ENCODE measurements at regions not wholly inside any gene's neighbourhood (a gene's known extent, or its start where the extent isn't known, plus 50 kb on each side); places are given as distances from the start of the nearest gene placed in this dataset.
"Not testable (repeated sequence)": the region's sequence is repeated elsewhere in the genome, so short reads cannot be mapped to it uniquely, and the experiment has no call there.

- TF ChIP-seq Cebpa-rat (IDR thresholded peaks at IDR 0.05): no peak
- peaks cover 44% of the 10 kb centered on the region for H3K27me3 ChIP-seq
- H3K4me2 ChIP-seq: no peak overlapping the region
- no peaks in the 10 kb centered on the region for H3K4me1 ChIP-seq
- no peaks in the 10 kb centered on the region for H3K36me3 ChIP-seq
- no peak overlapping the region for H3K9ac ChIP-seq
- no peaks in the 10 kb centered on the region for H3K9me3 ChIP-seq
- H4K20me1 ChIP-seq: no peaks in the 10 kb centered on the region
- H3K4me3 ChIP-seq: no peak overlapping the region
- no peak overlapping the region for H3K27ac ChIP-seq
These were observed 469.7 kb upstream of the FGF16 start for GRCh38 chrX:76977452-76977851.

- H3K27ac ChIP-seq: no peak overlapping the region
- no peak overlapping the region for H3K4me3 ChIP-seq
- H3K27me3 ChIP-seq: peaks cover 6% of the 10 kb centered on the region
- H3K9me3 ChIP-seq: 0 out of 2 replicates have a peak, but pooled peaks cover 15% of the 10 kb centered on the region
- H3K36me3 ChIP-seq: no peaks in the 10 kb centered on the region
- H3K4me2 ChIP-seq: no peak overlapping the region
- H4K20me1 ChIP-seq: no peaks in the 10 kb centered on the region
- H3K4me1 ChIP-seq: no peaks in the 10 kb centered on the region
- TF ChIP-seq Cebpa-rat (IDR thresholded peaks at IDR 0.05): no peak
- no peak overlapping the region for H3K9ac ChIP-seq
These were observed 459.8 kb upstream of the FGF16 start for GRCh38 chrX:76987381-76987780.

- peaks cover 8% of the 10 kb centered on the region; the same call in 1 of the 2 replicates for H3K27me3 ChIP-seq
- no peak for TF ChIP-seq Cebpa-rat (IDR thresholded peaks at IDR 0.05)
These were observed 450.5 kb upstream of the FGF16 start for GRCh38 chrX:76996641-76997040.

GRCh38 chrX:77003530-77003929, 443.7 kb upstream of the FGF16 start:
- H3K4me2 ChIP-seq: no peak overlapping the region
- peaks cover 57% of the 10 kb centered on the region for H3K27me3 ChIP-seq
- H3K36me3 ChIP-seq: no peaks in the 10 kb centered on the region
- 0 out of 2 replicates have a peak, but pooled peaks cover 5% of the 10 kb centered on the region for H3K9me3 ChIP-seq
- H3K27ac ChIP-seq: no peak overlapping the region
- H3K9ac ChIP-seq: no peak overlapping the region
- no peaks in the 10 kb centered on the region for H4K20me1 ChIP-seq
- no peak overlapping the region for H3K4me3 ChIP-seq
- H3K4me1 ChIP-seq: no peaks in the 10 kb centered on the region
- TF ChIP-seq Cebpa-rat (IDR thresholded peaks at IDR 0.05): no peak

More at GRCh38 chrX:76996641-76997040, 450.5 kb upstream of the FGF16 start:
- H3K9ac ChIP-seq: no peak overlapping the region
- H3K36me3 ChIP-seq: no peaks in the 10 kb centered on the region
- H3K4me1 ChIP-seq: no peaks in the 10 kb centered on the region
- H4K20me1 ChIP-seq: no peaks in the 10 kb centered on the region
- H3K27ac ChIP-seq: no peak overlapping the region
- no peak overlapping the region for H3K4me2 ChIP-seq
- no peak overlapping the region for H3K4me3 ChIP-seq
- 0 out of 2 replicates have a peak, but pooled peaks cover 10% of the 10 kb centered on the region for H3K9me3 ChIP-seq

- Histone ChIP-seq H3K4me2 (no peak overlapping the region), H3K9ac (no peak overlapping the region)
- no peak for TF ChIP-seq Cebpa-rat (IDR thresholded peaks at IDR 0.05)
These were observed 443.2 kb upstream of the FGF16 start for GRCh38 chrX:77003956-77004355.

GRCh38 chrX:77009691-77010090, 437.5 kb upstream of the FGF16 start:
- H3K4me1 ChIP-seq: no peaks in the 10 kb centered on the region
- no peak for TF ChIP-seq Cebpa-rat (IDR thresholded peaks at IDR 0.05)
- no peak overlapping the region for H3K9ac ChIP-seq

More at GRCh38 chrX:77003956-77004355, 443.2 kb upstream of the FGF16 start:
- Histone ChIP-seq H3K4me1 (no peaks in the 10 kb centered on the region), H3K36me3 (no peaks in the 10 kb centered on the region), H3K4me3 (no peak overlapping the region), H3K27me3 (peaks cover 57% of the 10 kb centered on the region), H3K9me3 (0 out of 2 replicates have a peak, but pooled peaks cover under 1% of the 10 kb centered on the region), H3K27ac (no peak overlapping the region), H4K20me1 (no peaks in the 10 kb centered on the region)

GRCh38 chrX:77014377-77015372, 432.5 kb upstream of the FGF16 start:
- Histone ChIP-seq H4K20me1 (no peaks in the 10 kb centered on the region), H3K4me2 (no peak overlapping the region), H3K36me3 (no peaks in the 10 kb centered on the region), H3K4me3 (no peak overlapping the region), H3K4me1 (no peaks in the 10 kb centered on the region), H3K9ac (no peak overlapping the region), H3K27me3 (peaks cover 63% of the 10 kb centered on the region), H3K9me3 (no peaks in the 10 kb centered on the region), H3K27ac (no peak overlapping the region)
- TF ChIP-seq Cebpa-rat (IDR thresholded peaks at IDR 0.05): no peak

More at GRCh38 chrX:77009691-77010090, 437.5 kb upstream of the FGF16 start:
- Histone ChIP-seq H3K36me3 (no peaks in the 10 kb centered on the region), H3K27me3 (peaks cover 47% of the 10 kb centered on the region), H3K27ac (no peak overlapping the region), H3K9me3 (no peaks in the 10 kb centered on the region), H3K4me3 (no peak overlapping the region), H4K20me1 (no peaks in the 10 kb centered on the region), H3K4me2 (no peak overlapping the region)

GRCh38 chrX:77017093-77017492, 430.1 kb upstream of the FGF16 start:
- TF ChIP-seq Cebpa-rat (IDR thresholded peaks at IDR 0.05): no peak
- no peaks in the 10 kb centered on the region for H3K36me3 ChIP-seq

GRCh38 chrX:77046180-77046810, 400.9 kb upstream of the FGF16 start:
- not testable (repeated sequence) for H3K4me3 ChIP-seq, H3K9ac ChIP-seq, H3K27ac ChIP-seq

More at GRCh38 chrX:77017093-77017492, 430.1 kb upstream of the FGF16 start:
- Histone ChIP-seq H4K20me1 (no peaks in the 10 kb centered on the region), H3K4me2 (no peak overlapping the region), H3K4me3 (no peak overlapping the region), H3K27ac (no peak overlapping the region), H3K9me3 (no peaks in the 10 kb centered on the region), H3K27me3 (peaks cover 82% of the 10 kb centered on the region), H3K9ac (no peak overlapping the region), H3K4me1 (no peaks in the 10 kb centered on the region)

GRCh38 chrX:77060572-77060971, 386.6 kb upstream of the FGF16 start:
- no peak for TF ChIP-seq Cebpa-rat (IDR thresholded peaks at IDR 0.05)
- Histone ChIP-seq H3K4me1 (no peaks in the 10 kb centered on the region), H3K9me3 (no peaks in the 10 kb centered on the region), H3K36me3 (no peaks in the 10 kb centered on the region), H3K27me3 (peaks cover 41% of the 10 kb centered on the region), H3K4me2 (no peak overlapping the region), H4K20me1 (no peaks in the 10 kb centered on the region), H3K4me3 (no peak overlapping the region), H3K27ac (no peak overlapping the region), H3K9ac (no peak overlapping the region)

More at GRCh38 chrX:77046180-77046810, 400.9 kb upstream of the FGF16 start:
- not testable (repeated sequence) for H4K20me1 ChIP-seq, H3K4me2 ChIP-seq, H3K4me1 ChIP-seq, H3K9me3 ChIP-seq, H3K36me3 ChIP-seq
- peaks cover 50% of the 10 kb centered on the region for H3K27me3 ChIP-seq

Measured in BLaER1 (cell line).